ENCODE measurements at regions not wholly inside any gene's neighbourhood (a gene's known extent, or its start where the extent isn't known, plus 50 kb on each side); places are given as distances from the start of the nearest gene placed in this dataset.

GRCh38 chr2:6518361-6518760, 347.3 kb downstream of the CMPK2 start:
- no peak for TF ChIP-seq REST (IDR thresholded peaks at IDR 0.05; ENCODE audit: borderline replicate concordance)
- no peak for TF ChIP-seq SMC3 (conservative IDR thresholded peaks at IDR 0.05; ENCODE audit: poor library complexity)
- TF ChIP-seq CTCF (IDR thresholded peaks at IDR 0.05; ENCODE audit: poor library complexity, severe bottlenecking), result no peak
- TF ChIP-seq EP300 (conservative IDR thresholded peaks at IDR 0.05; ENCODE audit: poor library complexity, severe bottlenecking), result no peak
- TF ChIP-seq RAD21 (conservative IDR thresholded peaks at IDR 0.05), result no peak
- TF ChIP-seq TAF1 (IDR thresholded peaks at IDR 0.05; ENCODE audit: low read depth), result no peak
- no peak for TF ChIP-seq EZH2 (IDR thresholded peaks at IDR 0.05; ENCODE audit: borderline replicate concordance, insufficient read depth, low read length, poor library complexity, severe bottlenecking)
- no peak for TF ChIP-seq MXI1 (conservative IDR thresholded peaks at IDR 0.05; ENCODE audit: poor library complexity, severe bottlenecking)
- no peak for TF ChIP-seq POLR2AphosphoS5 (IDR thresholded peaks at IDR 0.05)
- H3K9ac ChIP-seq (ENCODE audit: low read length), result no peak overlapping the region
- no peaks in the 10 kb centered on the region for H4K20me1 ChIP-seq (ENCODE audit: insufficient read depth)
- H3K36me3 ChIP-seq (ENCODE audit: insufficient read depth, low read length), result no peaks in the 10 kb centered on the region
- no peak overlapping the region for H2AFZ ChIP-seq (ENCODE audit: low read depth, low read length)
- no peaks in the 10 kb centered on the region for H3K9me2 ChIP-seq (ENCODE audit: insufficient read depth, low read length)
- H3K79me2 ChIP-seq (replicated peaks; ENCODE audit: insufficient read depth, low read length), result peaks cover 4% of the 10 kb centered on the region
- no peaks in the 10 kb centered on the region for H3K27me3 ChIP-seq (ENCODE audit: insufficient read depth, low read depth, low read length)
- no peaks in the 10 kb centered on the region for H3F3A ChIP-seq (ENCODE audit: insufficient read depth, low read length, poor library complexity, severe bottlenecking)
- no peaks in the 10 kb centered on the region for H3K9me3 ChIP-seq (ENCODE audit: low read length)
- H3K27ac ChIP-seq (ENCODE audit: low read length), result no peak overlapping the region
- H3K4me2 ChIP-seq (ENCODE audit: low read length), result no peak overlapping the region
- H3K4me3 ChIP-seq (ENCODE audit: low read length), result no peak overlapping the region

GRCh38 chr2:6523476-6523875, 342.2 kb downstream of the CMPK2 start:
- no peak overlapping the region for H3K27ac ChIP-seq (ENCODE audit: low read length)
- H3K36me3 ChIP-seq (ENCODE audit: insufficient read depth, low read length), result no peaks in the 10 kb centered on the region
- H2AFZ ChIP-seq (ENCODE audit: low read depth, low read length), result no peak overlapping the region
- peaks cover 22% of the 10 kb centered on the region for H3K79me2 ChIP-seq (replicated peaks; ENCODE audit: insufficient read depth, low read length)
- H3K9me2 ChIP-seq (ENCODE audit: insufficient read depth, low read length), result no peaks in the 10 kb centered on the region
- H4K20me1 ChIP-seq (ENCODE audit: insufficient read depth), result no peaks in the 10 kb centered on the region
- no peak overlapping the region for H3K4me2 ChIP-seq (ENCODE audit: low read length)
- peaks cover 4% of the 10 kb centered on the region for H3F3A ChIP-seq (ENCODE audit: insufficient read depth, low read length, poor library complexity, severe bottlenecking)
- H3K9ac ChIP-seq (ENCODE audit: low read length), result no peak overlapping the region
- no peaks in the 10 kb centered on the region for H3K9me3 ChIP-seq (ENCODE audit: low read length)
- H3K4me3 ChIP-seq (ENCODE audit: low read length), result no peak overlapping the region
- TF ChIP-seq TAF1 (IDR thresholded peaks at IDR 0.05; ENCODE audit: low read depth), result no peak
- no peak for TF ChIP-seq RAD21 (conservative IDR thresholded peaks at IDR 0.05)
- no peak for TF ChIP-seq EZH2 (IDR thresholded peaks at IDR 0.05; ENCODE audit: borderline replicate concordance, insufficient read depth, low read length, poor library complexity, severe bottlenecking)
- no peak for TF ChIP-seq CTCF (IDR thresholded peaks at IDR 0.05; ENCODE audit: poor library complexity, severe bottlenecking)
- TF ChIP-seq POLR2AphosphoS5 (IDR thresholded peaks at IDR 0.05), result no peak
- no peak for TF ChIP-seq SMC3 (conservative IDR thresholded peaks at IDR 0.05; ENCODE audit: poor library complexity)
- no peak for TF ChIP-seq EP300 (conservative IDR thresholded peaks at IDR 0.05; ENCODE audit: poor library complexity, severe bottlenecking)
- TF ChIP-seq MXI1 (conservative IDR thresholded peaks at IDR 0.05; ENCODE audit: poor library complexity, severe bottlenecking), result no peak
- H3K27me3 ChIP-seq (ENCODE audit: insufficient read depth, low read depth, low read length), result no peaks in the 10 kb centered on the region

Data from neural cell (in vitro differentiated cells).